ENCODE measurements at regions not wholly inside any gene's neighbourhood (a gene's known extent, or its start where the extent isn't known, plus 50 kb on each side); places are given as distances from the start of the nearest gene placed in this dataset.

- no peak for FAIRE-seq
- dilution Hi-C loops (cut with MboI; ENCODE audit: extremely low pct_ligation_motif_present, low sequenced_read_pairs) = no loop called here
- H3K4me2 ChIP-seq (ENCODE audit: control insufficient read depth, extremely low read depth, insufficient read depth, low read depth, low read length) = no peak overlapping the region
These were observed 341.7 kb upstream of the MTNR1B start for GRCh38 chr11:92627615-92628256.

GRCh38 chr11:92628401-92629292 lies 340.8 kb upstream of the MTNR1B start:
- Histone ChIP-seq H3K79me2 (ENCODE audit: control insufficient read depth, insufficient read depth, low read length) (no peaks in the 10 kb centered on the region), H3K9ac (ENCODE audit: control insufficient read depth, extremely low read depth, insufficient read depth, low read length) (no peak overlapping the region), H2AFZ (ENCODE audit: control insufficient read depth, low read length) (no peak overlapping the region), H3K9me1 (ENCODE audit: control insufficient read depth, extremely low read depth, insufficient read depth, low read length) (no peaks in the 10 kb centered on the region), H3K9me3 (ENCODE audit: control insufficient read depth, low read depth, low read length) (no peaks in the 10 kb centered on the region), H3K4me2 (ENCODE audit: control insufficient read depth, extremely low read depth, insufficient read depth, low read depth, low read length) (no peak overlapping the region), H3K27ac (ENCODE audit: control insufficient read depth, insufficient read depth, low read length) (no peak overlapping the region), H3K4me3 (ENCODE audit: control insufficient read depth in 2 of 3, extremely low read depth in 1 of 3, insufficient read depth in 2 of 3, low read depth in 1 of 3, low read length in 3 of 3) (no peak overlapping the region), H3K4me1 (ENCODE audit: control insufficient read depth, extremely low read depth, insufficient read depth, low read length) (no peaks in the 10 kb centered on the region), H4K20me1 (ENCODE audit: control insufficient read depth, extremely low read depth, insufficient read depth, low read length) (no peaks in the 10 kb centered on the region), H3K27me3 (ENCODE audit: control insufficient read depth, extremely low read depth, insufficient read depth, low read length) (no peaks in the 10 kb centered on the region), H3K36me3 (ENCODE audit: control insufficient read depth in 2 of 2, extremely low read depth in 1 of 2, insufficient read depth in 2 of 2, low read length in 2 of 2) (no peaks in the 10 kb centered on the region)
- no peak for DNase-seq (ENCODE audit: low read depth, low spot score)
- dilution Hi-C loops (cut with MboI; ENCODE audit: extremely low pct_ligation_motif_present, low sequenced_read_pairs) = no loop called here
- TF ChIP-seq CTCF (optimal IDR thresholded peaks at IDR 0.05 in 1 of 3, IDR thresholded peaks at IDR 0.05 in 1 of 3, conservative IDR thresholded peaks at IDR 0.05 in 1 of 3; ENCODE audit: extremely low read depth in 1 of 3, insufficient read depth in 2 of 3, low read length in 3 of 3) (no peak), EZH2 (IDR thresholded peaks at IDR 0.05; ENCODE audit: low read length) (no peak)
- no peak for FAIRE-seq

More at GRCh38 chr11:92627615-92628256, 341.7 kb upstream of the MTNR1B start:
- H4K20me1 ChIP-seq (ENCODE audit: control insufficient read depth, extremely low read depth, insufficient read depth, low read length) = no peaks in the 10 kb centered on the region
- no peaks in the 10 kb centered on the region for H3K79me2 ChIP-seq (ENCODE audit: control insufficient read depth, insufficient read depth, low read length)
- H3K36me3 ChIP-seq (ENCODE audit: control insufficient read depth in 2 of 2, extremely low read depth in 1 of 2, insufficient read depth in 2 of 2, low read length in 2 of 2) = no peaks in the 10 kb centered on the region
- H3K9ac ChIP-seq (ENCODE audit: control insufficient read depth, extremely low read depth, insufficient read depth, low read length) = no peak overlapping the region
- H3K4me1 ChIP-seq (ENCODE audit: control insufficient read depth, extremely low read depth, insufficient read depth, low read length) = no peaks in the 10 kb centered on the region
- H3K9me3 ChIP-seq (ENCODE audit: control insufficient read depth, low read depth, low read length) = no peaks in the 10 kb centered on the region
- no peaks in the 10 kb centered on the region for H3K9me1 ChIP-seq (ENCODE audit: control insufficient read depth, extremely low read depth, insufficient read depth, low read length)
- no peak overlapping the region for H2AFZ ChIP-seq (ENCODE audit: control insufficient read depth, low read length)
- no peaks in the 10 kb centered on the region for H3K27me3 ChIP-seq (ENCODE audit: control insufficient read depth, extremely low read depth, insufficient read depth, low read length)
- DNase-seq (ENCODE audit: low read depth, low spot score) = no peak
- no peak overlapping the region for H3K4me3 ChIP-seq (ENCODE audit: control insufficient read depth in 2 of 3, extremely low read depth in 1 of 3, insufficient read depth in 2 of 3, low read depth in 1 of 3, low read length in 3 of 3)
- no peak overlapping the region for H3K27ac ChIP-seq (ENCODE audit: control insufficient read depth, insufficient read depth, low read length)
- no peak for TF ChIP-seq CTCF (optimal IDR thresholded peaks at IDR 0.05 in 1 of 3, IDR thresholded peaks at IDR 0.05 in 1 of 3, conservative IDR thresholded peaks at IDR 0.05 in 1 of 3; ENCODE audit: extremely low read depth in 1 of 3, insufficient read depth in 2 of 3, low read length in 3 of 3)
- no peak for TF ChIP-seq EZH2 (IDR thresholded peaks at IDR 0.05; ENCODE audit: low read length)

Data from keratinocyte (primary cell).